ENCODE measurements at regions not wholly inside any gene's neighbourhood (a gene's known extent, or its start where the extent isn't known, plus 50 kb on each side); places are given as distances from the start of the nearest gene placed in this dataset.

GRCh38 chr5:30846171-30846570 is 347.3 kb upstream of the CDH6 start:
- H3K27ac ChIP-seq (ENCODE audit: low read depth, low read length), result no peak overlapping the region
- H3K79me2 ChIP-seq (ENCODE audit: control insufficient read depth, low read length), result no peaks in the 10 kb centered on the region
- no peak overlapping the region for H3K4me3 ChIP-seq (ENCODE audit: low read length)
- no peaks in the 10 kb centered on the region for H3K27me3 ChIP-seq (ENCODE audit: control insufficient read depth, low read length)
- H3K4me2 ChIP-seq (ENCODE audit: low read length), result no peak overlapping the region
- TF ChIP-seq CTCF (IDR thresholded peaks at IDR 0.05; ENCODE audit: low read depth, low read length, poor library complexity, severe bottlenecking) (no peak), EZH2phosphoT487 (IDR thresholded peaks at IDR 0.05; ENCODE audit: borderline replicate concordance, low read length) (no peak)
- no peaks in the 10 kb centered on the region for H3K4me1 ChIP-seq (ENCODE audit: control insufficient read depth, low read length)
- no peaks in the 10 kb centered on the region for H3K9me3 ChIP-seq (ENCODE audit: control insufficient read depth, insufficient read depth, low read length)
- no peaks in the 10 kb centered on the region for H4K20me1 ChIP-seq (ENCODE audit: control insufficient read depth, insufficient read depth, low read depth, low read length)
- H3F3A ChIP-seq (ENCODE audit: control insufficient read depth, insufficient read depth), result no peaks in the 10 kb centered on the region
- no peaks in the 10 kb centered on the region for H3K36me3 ChIP-seq (ENCODE audit: control insufficient read depth, low read length)
- H3K9me2 ChIP-seq (replicated peaks; ENCODE audit: control insufficient read depth, low read length), result no peaks in the 10 kb centered on the region

- Histone ChIP-seq H3K9me2 (replicated peaks; ENCODE audit: control insufficient read depth, low read length) (no peaks in the 10 kb centered on the region), H3K27me3 (ENCODE audit: control insufficient read depth, low read length) (no peaks in the 10 kb centered on the region), H3K4me2 (ENCODE audit: low read length) (no peak overlapping the region), H3F3A (ENCODE audit: control insufficient read depth, insufficient read depth) (no peaks in the 10 kb centered on the region), H3K36me3 (ENCODE audit: control insufficient read depth, low read length) (no peaks in the 10 kb centered on the region), H4K20me1 (ENCODE audit: control insufficient read depth, insufficient read depth, low read depth, low read length) (no peaks in the 10 kb centered on the region), H3K4me1 (ENCODE audit: control insufficient read depth, low read length) (no peaks in the 10 kb centered on the region), H3K79me2 (ENCODE audit: control insufficient read depth, low read length) (no peaks in the 10 kb centered on the region), H3K9me3 (ENCODE audit: control insufficient read depth, insufficient read depth, low read length) (no peaks in the 10 kb centered on the region), H3K27ac (ENCODE audit: low read depth, low read length) (no peak overlapping the region), H3K4me3 (ENCODE audit: low read length) (no peak overlapping the region)
- TF ChIP-seq EZH2phosphoT487 (IDR thresholded peaks at IDR 0.05; ENCODE audit: borderline replicate concordance, low read length), result no peak
- TF ChIP-seq CTCF (IDR thresholded peaks at IDR 0.05; ENCODE audit: low read depth, low read length, poor library complexity, severe bottlenecking), result no peak
Measured at GRCh38 chr5:30845194-30845593, 348.3 kb upstream of the CDH6 start.

GRCh38 chr5:30843541-30843940 is 349.9 kb upstream of the CDH6 start:
- Histone ChIP-seq H3K9me3 (ENCODE audit: control insufficient read depth, insufficient read depth, low read length) (no peaks in the 10 kb centered on the region), H3K27me3 (ENCODE audit: control insufficient read depth, low read length) (no peaks in the 10 kb centered on the region), H3K4me1 (ENCODE audit: control insufficient read depth, low read length) (no peaks in the 10 kb centered on the region), H4K20me1 (ENCODE audit: control insufficient read depth, insufficient read depth, low read depth, low read length) (no peaks in the 10 kb centered on the region), H3K4me3 (ENCODE audit: low read length) (no peak overlapping the region), H3K9me2 (replicated peaks; ENCODE audit: control insufficient read depth, low read length) (no peaks in the 10 kb centered on the region), H3K4me2 (ENCODE audit: low read length) (no peak overlapping the region), H3K36me3 (ENCODE audit: control insufficient read depth, low read length) (no peaks in the 10 kb centered on the region), H3F3A (ENCODE audit: control insufficient read depth, insufficient read depth) (no peaks in the 10 kb centered on the region), H3K27ac (ENCODE audit: low read depth, low read length) (no peak overlapping the region), H3K79me2 (ENCODE audit: control insufficient read depth, low read length) (no peaks in the 10 kb centered on the region)
- TF ChIP-seq EZH2phosphoT487 (IDR thresholded peaks at IDR 0.05; ENCODE audit: borderline replicate concordance, low read length), result no peak
- TF ChIP-seq CTCF (IDR thresholded peaks at IDR 0.05; ENCODE audit: low read depth, low read length, poor library complexity, severe bottlenecking), result no peak

- Histone ChIP-seq H3K4me2 (ENCODE audit: low read length) (no peak overlapping the region), H3F3A (ENCODE audit: control insufficient read depth, insufficient read depth) (no peaks in the 10 kb centered on the region), H3K36me3 (ENCODE audit: control insufficient read depth, low read length) (no peaks in the 10 kb centered on the region), H3K27me3 (ENCODE audit: control insufficient read depth, low read length) (no peaks in the 10 kb centered on the region), H3K27ac (ENCODE audit: low read depth, low read length) (no peak overlapping the region), H3K9me3 (ENCODE audit: control insufficient read depth, insufficient read depth, low read length) (no peaks in the 10 kb centered on the region), H4K20me1 (ENCODE audit: control insufficient read depth, insufficient read depth, low read depth, low read length) (no peaks in the 10 kb centered on the region), H3K4me1 (ENCODE audit: control insufficient read depth, low read length) (no peaks in the 10 kb centered on the region), H3K79me2 (ENCODE audit: control insufficient read depth, low read length) (no peaks in the 10 kb centered on the region), H3K9me2 (replicated peaks; ENCODE audit: control insufficient read depth, low read length) (no peaks in the 10 kb centered on the region), H3K4me3 (ENCODE audit: low read length) (no peak overlapping the region)
- TF ChIP-seq EZH2phosphoT487 (IDR thresholded peaks at IDR 0.05; ENCODE audit: borderline replicate concordance, low read length), result no peak
- no peak for TF ChIP-seq CTCF (IDR thresholded peaks at IDR 0.05; ENCODE audit: low read depth, low read length, poor library complexity, severe bottlenecking)
Measured at GRCh38 chr5:30839956-30840355, 353.5 kb upstream of the CDH6 start.
